AG04450 (cell line): ENCODE measurements at regions not wholly inside any gene's neighbourhood (a gene's known extent, or its start where the extent isn't known, plus 50 kb on each side); places are given as distances from the start of the nearest gene placed in this dataset.

Experiments used
- CTCF ChIA-PET: fragments of 300-600, 350-600 bp; formaldehyde crosslinking; extraction: SDS; loops from one replicate; lab custom pipeline; 2022; ENCODE audit warnings: antibody characterized with exemption, inconsistent platforms; lab: Charles Lee
- POLR2A ChIA-PET: fragments of 350-600 bp; formaldehyde crosslinking; extraction: SDS; loops from one replicate; lab custom pipeline; 2021; ENCODE audit warnings: antibody characterized with exemption, inconsistent platforms; lab: Yijun Ruan, JAX
- DNase-seq: peaks from one replicate; pipeline ENCODE4 v3.0.0-alpha.2; 2011; ENCODE audit warnings: low read depth, low spot score
- H3K27ac ChIP-seq: one replicate; pipeline ENCODE4 v1.5.1; 2012; ENCODE audit warnings: low read depth, low read length, control low read depth
- H3K27me3 ChIP-seq: one replicate; pipeline ENCODE4 v1.6.0; 2012; ENCODE audit warnings: low read length; ENCODE audit not compliant: control insufficient read depth, insufficient read depth
- H3K4me3 ChIP-seq: 2 replicates; pipeline ENCODE4 v1.5.1; 2011; ENCODE audit warnings: mild to moderate bottlenecking, low read depth, low read length, control low read depth
- H3K9me3 ChIP-seq: 2 replicates; pipeline ENCODE4 v1.5.1; 2012; ENCODE audit warnings: low read length; ENCODE audit not compliant: control insufficient read depth, insufficient read depth
- CTCF ChIP-seq: IDR thresholded peaks from 2 replicates; pipeline ENCODE4 v1.5.1; 2011; ENCODE audit warnings: low read depth, low read length, control low read depth, inconsistent platforms

GRCh38 chr5:171607863-171608262, 177.8 kb upstream of the SMIM23 start:
- DNase-seq = no peak
- H3K27ac ChIP-seq = no peak overlapping the region
- H3K27me3 ChIP-seq = peaks cover 25% of the 10 kb centered on the region
- POLR2A ChIA-PET = no interaction called here
- no peak for TF ChIP-seq CTCF
- H3K4me3 ChIP-seq = no peak overlapping the region
- CTCF ChIA-PET = interaction anchor here (2.0 kb wide), 1 partner anchor 189 kb away, joined by 8 read pairs; the partner anchor contains the start of gene FGF18
- H3K9me3 ChIP-seq = no peaks in the 10 kb centered on the region

- no peak for DNase-seq
- POLR2A ChIA-PET = no interaction called here
- Histone ChIP-seq H3K9me3 (peaks cover 3% of the 10 kb centered on the region; the same call in 1 of the 2 replicates), H3K27ac (no peak overlapping the region), H3K27me3 (peaks cover 40% of the 10 kb centered on the region), H3K4me3 (no peak overlapping the region)
- CTCF ChIA-PET = interaction anchor here (1.2 kb wide), 1 partner anchor 189 kb away, joined by 3 read pairs; no protein-coding TSS in a partner anchor
- TF ChIP-seq CTCF = no peak
These were observed 175.7 kb upstream of the SMIM23 start for GRCh38 chr5:171609806-171610452.

GRCh38 chr5:171610686-171611085, 174.9 kb upstream of the SMIM23 start:
- no peak for TF ChIP-seq CTCF
- Histone ChIP-seq H3K4me3 (no peak overlapping the region), H3K9me3 (peaks cover 3% of the 10 kb centered on the region), H3K27me3 (peaks cover 45% of the 10 kb centered on the region), H3K27ac (no peak overlapping the region)
- no peak for DNase-seq
- POLR2A ChIA-PET = no interaction called here
- CTCF ChIA-PET = interaction anchor here (1.2 kb wide), 2 partner anchors 19 to 190 kb away, joined by 3 to 4 read pairs; no protein-coding TSS in a partner anchor

DNA sequence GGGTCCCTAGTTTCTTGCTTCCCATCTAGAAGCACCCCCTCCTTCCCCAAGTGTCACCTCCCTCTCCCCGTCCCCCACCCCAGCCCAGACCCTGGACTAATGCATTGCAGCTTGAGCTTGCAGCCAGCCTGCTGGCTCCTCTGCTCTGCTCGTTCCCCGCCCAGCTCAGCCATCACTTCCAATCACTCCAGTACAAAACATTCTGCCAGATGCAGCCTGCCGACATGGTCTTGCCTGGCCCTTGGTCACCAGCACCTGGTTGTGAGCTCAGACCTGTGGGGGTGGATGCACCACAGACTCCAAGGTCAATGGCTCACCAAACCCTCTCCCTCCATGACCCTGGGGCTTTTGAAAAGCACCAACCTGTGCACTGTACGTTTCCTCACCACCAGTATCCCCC, 172.9 kb upstream of the SMIM23 start:
- Histone ChIP-seq H3K4me3 (no peak overlapping the region), H3K9me3 (peaks cover 3% of the 10 kb centered on the region), H3K27me3 (peaks cover 63% of the 10 kb centered on the region), H3K27ac (no peak overlapping the region)
- TF ChIP-seq CTCF = no peak
- ChIA-PET CTCF (no interaction called here), POLR2A (no interaction called here)
- no peak for DNase-seq

GRCh38 chr5:171614511-171614910, 171.1 kb upstream of the SMIM23 start:
- no peak for TF ChIP-seq CTCF
- POLR2A ChIA-PET = no interaction called here
- Histone ChIP-seq H3K4me3 (no peak overlapping the region), H3K9me3 (peaks cover 3% of the 10 kb centered on the region), H3K27ac (no peak overlapping the region), H3K27me3 (peaks cover 50% of the 10 kb centered on the region)
- CTCF ChIA-PET = interaction anchor here (1.4 kb wide), 1 partner anchor 8 kb away, joined by 4 read pairs; no protein-coding TSS in a partner anchor
- DNase-seq = no peak
